C4-2B (cell line): ENCODE measurements at regions not wholly inside any gene's neighbourhood (a gene's known extent, or its start where the extent isn't known, plus 50 kb on each side); places are given as distances from the start of the nearest gene placed in this dataset.

Source experiments
- CTCF ChIP-seq: fragments of 450-650 bp; conservative IDR thresholded peaks from 2 replicates; pipeline ENCODE4 v1.5.1; 2017; ENCODE audit warnings: mild to moderate bottlenecking
- ZFX ChIP-seq: fragments of 450-650 bp; IDR thresholded peaks from 2 replicates; pipeline ENCODE4 v1.6.1; 2017

- TF ChIP-seq CTCF, result no peak
- TF ChIP-seq ZFX, result no peak
Measured at GRCh38 chr2:11920993-11921583, 174.7 kb downstream of the LPIN1 start.
